ENCODE measurements at regions not wholly inside any gene's neighbourhood (a gene's known extent, or its start where the extent isn't known, plus 50 kb on each side); places are given as distances from the start of the nearest gene placed in this dataset.

- ATAC-seq = no peak
- no peaks in the 10 kb centered on the region for H3K27me3 ChIP-seq
- TF ChIP-seq CTCF (IDR thresholded peaks at IDR 0.05) (no peak), EP300 (IDR thresholded peaks at IDR 0.05) (no peak), POLR2A (IDR thresholded peaks at IDR 0.05) (no peak), POLR2AphosphoS5 (IDR thresholded peaks at IDR 0.05) (no peak)
These were observed 235.9 kb upstream of the FAM174A start for GRCh38 chr5:100299261-100299660.

GRCh38 chr5:100276071-100276470 lies 259.1 kb upstream of the FAM174A start:
- Histone ChIP-seq H3K4me1 (no peaks in the 10 kb centered on the region), H3K27ac (no peak overlapping the region), H3K27me3 (no peaks in the 10 kb centered on the region), H3K4me3 (no peak overlapping the region), H3K9me3 (peaks cover 0 to 5% (median 0%) of the 10 kb centered on the region in 3 donors), H3K36me3 (no peaks in the 10 kb centered on the region)
- ATAC-seq = no peak
- no peak for TF ChIP-seq CTCF (IDR thresholded peaks at IDR 0.05)
- no peak for TF ChIP-seq POLR2AphosphoS5 (IDR thresholded peaks at IDR 0.05)
- TF ChIP-seq POLR2A (IDR thresholded peaks at IDR 0.05) = no peak
- no peak for TF ChIP-seq EP300 (IDR thresholded peaks at IDR 0.05)

More at GRCh38 chr5:100299261-100299660, 235.9 kb upstream of the FAM174A start:
- Histone ChIP-seq H3K36me3 (no peaks in the 10 kb centered on the region), H3K9me3 (no peaks in the 10 kb centered on the region), H3K27ac (no peak overlapping the region), H3K4me3 (no peak overlapping the region), H3K4me1 (no peaks in the 10 kb centered on the region)
- 88 to 100% methylated on average over 2 of the region's 2 CpGs for WGBS, 2 donors (ENCODE audit: low coverage in 1 of 2)

- Histone ChIP-seq H3K27me3 (no peaks in the 10 kb centered on the region), H3K9me3 (peaks cover 0 to 3% (median 0%) of the 10 kb centered on the region in 3 donors), H3K36me3 (no peaks in the 10 kb centered on the region), H3K4me3 (no peak overlapping the region), H3K4me1 (peaks cover 0 to 2% (median 0%) of the 10 kb centered on the region in 3 donors), H3K27ac (no peak overlapping the region)
- TF ChIP-seq POLR2A (IDR thresholded peaks at IDR 0.05) (no peak), EP300 (IDR thresholded peaks at IDR 0.05) (no peak), POLR2AphosphoS5 (IDR thresholded peaks at IDR 0.05) (no peak), CTCF (IDR thresholded peaks at IDR 0.05) (no peak)
- ATAC-seq = no peak
- WGBS, 2 donors (ENCODE audit: low coverage in 1 of 2) = 63 to 100% methylated on average over 1 of the region's 1 CpG
These were observed 259.5 kb upstream of the FAM174A start for GRCh38 chr5:100275631-100276030.

- H3K9me3 ChIP-seq = no peaks in the 10 kb centered on the region
- no peak overlapping the region for H3K4me3 ChIP-seq
- peaks cover 0 to 8% (median 0%) of the 10 kb centered on the region in 3 donors for H3K4me1 ChIP-seq
- TF ChIP-seq POLR2A (IDR thresholded peaks at IDR 0.05) (no peak), POLR2AphosphoS5 (IDR thresholded peaks at IDR 0.05) (no peak), CTCF (IDR thresholded peaks at IDR 0.05) (no peak)
- no peak for ATAC-seq
- 77 to 83% methylated on average over 2 of the region's 2 CpGs for WGBS, 2 donors (ENCODE audit: low coverage in 1 of 2)
- no peaks in the 10 kb centered on the region for H3K36me3 ChIP-seq
- H3K27ac ChIP-seq = no peak overlapping the region
- H3K27me3 ChIP-seq = no peaks in the 10 kb centered on the region
These were observed 261.2 kb upstream of the FAM174A start for GRCh38 chr5:100273846-100274580.
